Lung (tissue), 11 donors: ENCODE measurements at regions not wholly inside any gene's neighbourhood (a gene's known extent, or its start where the extent isn't known, plus 50 kb on each side); places are given as distances from the start of the nearest gene placed in this dataset.

Experiments
- ATAC-seq: fragments of 200-7000 bp; cut with Tn5 transposase; one replicate; pipeline ENCODE4 v1.9.1; 2020; ENCODE audit warnings: moderate number of reproducible peaks; ENCODE audit not compliant: insufficient read depth, low FRiP score
- DNase-seq, 3 donors: peaks; one replicate each; pipeline ENCODE4 v3.0.0-alpha.2; 2013 to 2017
- H3K27ac ChIP-seq, 2 donors: one replicate each; pipeline ENCODE4 v1.5.1; 2013; ENCODE audit warnings: mild to moderate bottlenecking in 2 of 2, moderate library complexity in 2 of 2, control low read depth in 1 of 2, inconsistent platforms in 1 of 2, low read depth in 1 of 2, low read length in 1 of 2
- H3K27me3 ChIP-seq, 3 donors: one replicate each; pipeline ENCODE4 v1.5.1; 2013; ENCODE audit warnings: low read length in 2 of 3; ENCODE audit not compliant: control insufficient read depth in 3 of 3, insufficient read depth in 3 of 3
- H3K36me3 ChIP-seq, 4 donors: one replicate each; pipeline ENCODE4 v1.5.1; 2013; ENCODE audit warnings: low read length in 4 of 4, mild to moderate bottlenecking in 1 of 4, moderate library complexity in 1 of 4; ENCODE audit not compliant: control insufficient read depth in 4 of 4, insufficient read depth in 4 of 4
- H3K4me1 ChIP-seq, 5 donors: one replicate each; pipeline ENCODE4 v1.5.1; 2013; ENCODE audit warnings: low read length in 5 of 5, mild to moderate bottlenecking in 2 of 5, moderate library complexity in 1 of 5; ENCODE audit not compliant: control insufficient read depth in 5 of 5, insufficient read depth in 5 of 5
- H3K4me3 ChIP-seq: one replicate; pipeline ENCODE4 v1.5.1; 2013; ENCODE audit warnings: mild to moderate bottlenecking, control low read depth, moderate library complexity
- H3K9ac ChIP-seq, 2 donors: one replicate each; pipeline ENCODE4 v1.5.1; 2013; ENCODE audit warnings: low read length in 2 of 2, control low read depth in 1 of 2; ENCODE audit not compliant: insufficient read depth in 1 of 2
- H3K9me3 ChIP-seq, 4 donors: one replicate each; pipeline ENCODE4 v1.5.1; 2013; ENCODE audit warnings: low read length in 3 of 4, mild to moderate bottlenecking in 1 of 4, moderate library complexity in 1 of 4; ENCODE audit not compliant: control insufficient read depth in 4 of 4, insufficient read depth in 3 of 4
- WGBS, 2 donors: extraction: QIAGEN DNeasy Blood & Tissue Kit; methylation state at CpG; one replicate each; pipeline ENCODE4 v1.1.7; 2013; 5-methylcytosine and 5-hydroxymethylcytosine counted together
- TF ChIP-seq, protein P1 (sequence below): IDR thresholded peaks from 2 replicates; pipeline ENCODE4 v1.5.1; 2012; ENCODE audit warnings: mild to moderate bottlenecking; ENCODE audit errors: control extremely low read depth, extremely low read depth
- donor health status: control.
- donor health status: control.
- donor health status: Bipolar disorder and iron deficiency.
- donor health status: healthy.
- donor health status: DM: yes; HTN: yes; CAD: no.

DNA sequence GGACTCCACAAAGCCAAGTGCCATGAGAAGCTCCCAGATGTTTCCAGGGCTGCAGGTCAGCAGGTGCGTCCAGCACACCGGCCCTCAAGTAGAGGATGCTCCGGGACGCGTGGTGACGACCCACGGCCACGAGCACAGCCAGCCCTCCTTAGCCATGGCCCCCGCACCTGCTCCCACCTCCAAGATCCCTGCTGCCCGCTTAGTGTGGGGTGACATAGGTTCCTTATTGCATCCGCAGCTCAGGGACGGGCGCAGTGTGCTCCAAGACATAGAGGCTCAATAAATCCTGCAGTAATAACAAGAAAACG is 138.1 kb upstream of the RPS6KA2 start:
- ATAC-seq: no peak
- TF ChIP-seq, protein P1, sequence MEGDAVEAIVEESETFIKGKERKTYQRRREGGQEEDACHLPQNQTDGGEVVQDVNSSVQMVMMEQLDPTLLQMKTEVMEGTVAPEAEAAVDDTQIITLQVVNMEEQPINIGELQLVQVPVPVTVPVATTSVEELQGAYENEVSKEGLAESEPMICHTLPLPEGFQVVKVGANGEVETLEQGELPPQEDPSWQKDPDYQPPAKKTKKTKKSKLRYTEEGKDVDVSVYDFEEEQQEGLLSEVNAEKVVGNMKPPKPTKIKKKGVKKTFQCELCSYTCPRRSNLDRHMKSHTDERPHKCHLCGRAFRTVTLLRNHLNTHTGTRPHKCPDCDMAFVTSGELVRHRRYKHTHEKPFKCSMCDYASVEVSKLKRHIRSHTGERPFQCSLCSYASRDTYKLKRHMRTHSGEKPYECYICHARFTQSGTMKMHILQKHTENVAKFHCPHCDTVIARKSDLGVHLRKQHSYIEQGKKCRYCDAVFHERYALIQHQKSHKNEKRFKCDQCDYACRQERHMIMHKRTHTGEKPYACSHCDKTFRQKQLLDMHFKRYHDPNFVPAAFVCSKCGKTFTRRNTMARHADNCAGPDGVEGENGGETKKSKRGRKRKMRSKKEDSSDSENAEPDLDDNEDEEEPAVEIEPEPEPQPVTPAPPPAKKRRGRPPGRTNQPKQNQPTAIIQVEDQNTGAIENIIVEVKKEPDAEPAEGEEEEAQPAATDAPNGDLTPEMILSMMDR: no peak
- H3K27me3 ChIP-seq: peaks cover 0 to 3% (median 0%) of the 10 kb centered on the region in 3 donors
- 96 to 97% methylated on average over 14 of the region's 14 CpGs for whole genome bisulfite sequencing, 2 donors
- H3K27ac ChIP-seq: no peak overlapping the region
- no peaks in the 10 kb centered on the region for H3K4me1 ChIP-seq
- H3K9ac ChIP-seq: no peak overlapping the region
- no peak for DNase-seq
- no peaks in the 10 kb centered on the region for H3K36me3 ChIP-seq
- H3K4me3 ChIP-seq: no peak overlapping the region
- H3K9me3 ChIP-seq: no peaks in the 10 kb centered on the region

DNA sequence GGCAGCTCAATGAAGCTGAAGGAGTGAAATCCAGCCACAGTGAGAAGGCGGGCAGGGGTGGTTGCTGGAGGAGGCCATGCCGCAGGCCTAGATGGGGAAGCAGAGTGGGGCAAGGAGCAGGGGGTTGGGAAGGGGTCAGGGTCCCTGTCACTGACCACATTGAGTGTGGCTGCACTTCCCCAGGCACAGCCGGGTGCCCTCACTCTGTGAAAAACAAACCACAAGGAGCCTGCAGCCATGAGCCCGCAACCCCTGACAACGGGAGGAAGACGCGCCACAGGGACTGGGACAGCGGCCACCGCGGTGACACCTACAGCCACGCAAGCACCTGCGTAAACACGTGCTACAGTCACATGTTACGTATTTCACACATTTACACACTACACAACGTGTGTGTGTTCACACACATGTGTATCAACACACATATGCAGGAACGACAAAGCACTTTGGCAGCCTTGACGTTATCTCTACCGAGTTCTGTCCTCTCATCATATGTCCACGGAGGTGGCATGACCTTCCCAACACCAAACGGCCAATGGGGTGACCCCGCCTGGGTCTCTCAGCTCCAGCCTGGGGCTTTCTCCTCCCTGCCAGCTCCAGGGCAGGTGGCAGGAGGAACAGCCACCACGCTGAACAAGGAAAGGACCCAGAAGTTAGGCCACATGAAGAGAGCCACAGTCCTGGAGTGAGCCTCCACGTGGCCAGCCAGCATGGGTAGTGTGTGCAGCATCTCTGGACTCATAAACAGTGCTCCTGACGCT is 137.6 kb upstream of the RPS6KA2 start:
- Histone ChIP-seq H3K27me3 (peaks cover 0 to 5% (median 0%) of the 10 kb centered on the region in 3 donors), H3K36me3 (no peaks in the 10 kb centered on the region), H3K4me1 (no peaks in the 10 kb centered on the region), H3K9me3 (no peaks in the 10 kb centered on the region), H3K9ac (no peak overlapping the region), H3K27ac (no peak overlapping the region), H3K4me3 (no peak overlapping the region)
- ATAC-seq: no peak
- DNase-seq: no peak
- WGBS, 2 donors: 93 to 95% methylated on average over 24 of the region's 24 CpGs
- TF ChIP-seq, protein P1: no peak

DNA sequence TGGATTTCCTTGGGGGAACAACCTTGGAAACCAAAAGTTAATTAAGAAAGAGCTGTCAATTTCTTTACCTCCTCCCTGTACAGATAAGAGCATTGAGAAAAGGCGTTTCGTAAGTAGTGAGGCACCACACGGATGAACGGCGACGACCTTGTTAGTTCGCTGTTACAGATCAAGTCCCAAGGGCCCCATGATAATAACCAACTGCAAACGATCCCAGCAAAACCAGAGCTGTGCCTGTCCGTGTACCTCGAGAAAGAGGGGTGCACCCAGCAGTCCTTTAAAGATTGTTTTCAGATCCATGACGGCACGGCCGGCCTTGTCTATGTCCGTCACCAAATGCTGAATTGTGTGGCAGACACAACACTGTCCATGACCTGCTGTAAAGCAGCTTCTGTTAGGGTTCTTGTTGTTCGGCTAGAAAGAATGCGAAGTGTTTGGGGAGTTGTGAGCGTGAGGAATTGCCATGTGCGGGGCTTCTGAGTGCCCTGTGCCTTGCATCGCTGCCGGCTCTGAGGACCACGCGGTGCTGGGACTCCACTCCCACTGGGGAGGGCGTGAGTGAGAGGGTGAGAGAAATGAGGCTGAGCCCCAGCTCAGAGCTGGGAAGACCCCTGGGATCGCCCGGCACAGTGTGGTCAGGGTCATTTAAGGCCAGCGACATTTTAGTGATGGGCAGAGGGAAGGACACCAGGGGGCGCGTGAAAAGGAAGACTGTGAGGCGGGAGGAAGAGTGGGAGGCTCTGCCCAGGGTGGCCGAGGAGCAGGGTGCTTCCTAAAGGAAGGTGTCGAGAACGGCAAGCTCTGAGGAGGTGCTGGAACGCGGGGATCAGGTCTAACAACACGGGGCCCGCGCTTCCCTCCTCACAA is 136.8 kb upstream of the RPS6KA2 start:
- Histone ChIP-seq H3K27ac (no peak overlapping the region), H3K9ac (no peak overlapping the region), H3K4me1 (no peaks in the 10 kb centered on the region), H3K27me3 (peaks cover 0 to 13% (median 4%) of the 10 kb centered on the region in 3 donors), H3K4me3 (no peak overlapping the region), H3K36me3 (no peaks in the 10 kb centered on the region), H3K9me3 (no peaks in the 10 kb centered on the region)
- DNase-seq (no peak), ATAC-seq (no peak)
- TF ChIP-seq, protein P1: no peak
- WGBS, 2 donors: 84 to 90% methylated on average over 36 to 37 of the region's 37 CpGs
